22Rv1 (cell line): ENCODE measurements at regions not wholly inside any gene's neighbourhood (a gene's known extent, or its start where the extent isn't known, plus 50 kb on each side); places are given as distances from the start of the nearest gene placed in this dataset.

Source experiments
- ZFX ChIP-seq: fragments of 450-650 bp; IDR thresholded peaks from 2 replicates; pipeline ENCODE4 v1.6.1; 2017; ENCODE audit warnings: antibody characterized with exemption, borderline replicate concordance
- TF ChIP-seq, protein P1 (sequence below): fragments of 450-650 bp; IDR thresholded peaks from 2 replicates; pipeline ENCODE4 v1.5.1; 2017; ENCODE audit warnings: mild to moderate bottlenecking

DNA sequence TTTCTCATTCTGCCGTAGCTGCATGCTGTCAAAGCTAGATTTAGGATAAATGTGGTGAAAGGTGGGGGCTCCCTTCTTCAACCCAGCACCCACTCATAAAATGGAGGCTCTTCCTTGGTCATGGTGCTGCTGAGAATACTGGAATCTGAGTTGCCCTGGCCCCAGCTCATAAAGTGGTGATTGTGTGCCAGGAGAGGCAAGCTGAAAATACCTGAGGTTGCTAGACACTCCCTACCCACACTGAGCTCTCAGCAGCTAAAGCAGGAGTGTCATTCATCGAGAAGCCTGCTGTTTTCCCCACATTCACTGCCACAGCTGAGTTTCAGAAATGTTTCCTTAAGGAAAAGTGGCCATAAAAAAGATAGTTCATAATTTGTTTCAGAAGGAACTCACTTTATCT, 297.1 kb upstream of the RBMS1 start:
- TF ChIP-seq, protein P1, sequence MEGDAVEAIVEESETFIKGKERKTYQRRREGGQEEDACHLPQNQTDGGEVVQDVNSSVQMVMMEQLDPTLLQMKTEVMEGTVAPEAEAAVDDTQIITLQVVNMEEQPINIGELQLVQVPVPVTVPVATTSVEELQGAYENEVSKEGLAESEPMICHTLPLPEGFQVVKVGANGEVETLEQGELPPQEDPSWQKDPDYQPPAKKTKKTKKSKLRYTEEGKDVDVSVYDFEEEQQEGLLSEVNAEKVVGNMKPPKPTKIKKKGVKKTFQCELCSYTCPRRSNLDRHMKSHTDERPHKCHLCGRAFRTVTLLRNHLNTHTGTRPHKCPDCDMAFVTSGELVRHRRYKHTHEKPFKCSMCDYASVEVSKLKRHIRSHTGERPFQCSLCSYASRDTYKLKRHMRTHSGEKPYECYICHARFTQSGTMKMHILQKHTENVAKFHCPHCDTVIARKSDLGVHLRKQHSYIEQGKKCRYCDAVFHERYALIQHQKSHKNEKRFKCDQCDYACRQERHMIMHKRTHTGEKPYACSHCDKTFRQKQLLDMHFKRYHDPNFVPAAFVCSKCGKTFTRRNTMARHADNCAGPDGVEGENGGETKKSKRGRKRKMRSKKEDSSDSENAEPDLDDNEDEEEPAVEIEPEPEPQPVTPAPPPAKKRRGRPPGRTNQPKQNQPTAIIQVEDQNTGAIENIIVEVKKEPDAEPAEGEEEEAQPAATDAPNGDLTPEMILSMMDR, result no peak
- TF ChIP-seq ZFX, result no peak
